SKM-1 (cell line): ENCODE measurements at regions not wholly inside any gene's neighbourhood (a gene's known extent, or its start where the extent isn't known, plus 50 kb on each side); places are given as distances from the start of the nearest gene placed in this dataset.

Experiments
- DNase-seq: peaks from one replicate; lab custom pipeline; 2025; ENCODE audit not compliant: unreplicated experiment; lab: John Stamatoyannopoulos, UW

GRCh38 chr2:145043399-145043834 is 523.5 kb upstream of the ZEB2 start:
- DNase-seq, result no peak

DNA sequence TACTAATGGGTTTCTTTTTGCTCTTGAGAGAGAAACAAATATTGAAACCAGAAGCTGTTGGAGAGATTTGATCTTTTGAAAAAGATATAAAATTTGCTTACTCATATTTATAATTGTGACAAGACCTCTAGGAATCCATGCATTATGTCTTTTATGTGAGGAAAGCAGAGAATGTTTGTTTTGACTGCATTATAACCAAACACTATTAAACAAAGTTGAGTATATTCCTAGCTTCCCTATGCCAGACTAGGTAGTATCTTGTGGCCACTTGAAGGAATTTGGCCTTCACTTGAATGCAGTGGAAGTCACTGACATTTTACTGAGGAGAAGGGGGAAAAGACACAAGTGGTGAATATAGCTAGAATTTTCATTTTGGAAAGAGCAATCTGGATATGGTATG is 521.8 kb upstream of the ZEB2 start:
- no peak for DNase-seq

DNA sequence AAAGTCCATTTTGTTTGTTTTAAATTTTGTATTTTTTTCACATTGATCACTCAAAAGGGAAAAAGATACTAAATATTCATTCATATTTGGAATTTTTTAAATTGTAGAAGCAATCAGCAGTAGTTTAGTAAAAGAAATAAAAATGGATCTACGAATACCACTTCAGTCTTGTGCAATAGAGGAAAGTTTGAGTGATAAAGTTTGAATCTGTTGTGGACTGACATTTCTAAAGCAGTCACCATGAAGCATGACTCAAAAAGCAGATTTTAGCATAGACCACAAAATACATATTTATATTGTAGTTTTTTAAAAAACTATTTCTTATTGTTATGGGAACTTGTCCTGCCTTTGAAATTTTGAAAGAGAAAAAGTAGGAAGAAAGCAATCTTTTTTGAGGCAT is 520.5 kb upstream of the ZEB2 start:
- no peak for DNase-seq

GRCh38 chr2:145038041-145038525 is 518.2 kb upstream of the ZEB2 start:
- DNase-seq, result no peak

- DNase-seq, result no peak
Observed at GRCh38 chr2:145036421-145037011, 516.6 kb upstream of the ZEB2 start.

DNA sequence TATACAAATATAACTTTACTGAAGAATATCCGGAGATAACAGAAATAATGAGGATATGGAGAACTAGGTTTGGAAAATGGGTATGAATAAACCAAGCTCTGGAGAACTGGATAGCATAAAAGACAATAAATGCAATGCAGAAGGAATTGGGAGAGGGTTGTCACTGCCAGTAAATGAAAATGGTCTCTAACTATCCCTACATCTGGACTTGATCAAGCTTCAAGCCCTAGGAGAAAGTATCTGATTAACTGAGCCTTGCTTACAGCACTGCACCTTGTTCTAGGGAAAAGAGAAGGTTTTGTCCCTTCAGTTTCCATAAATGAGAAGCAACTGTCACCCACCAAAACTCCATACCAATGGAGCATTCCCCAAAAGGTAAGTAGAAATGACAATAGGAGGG is 514.6 kb upstream of the ZEB2 start:
- no peak for DNase-seq

- no peak for DNase-seq
Observed at GRCh38 chr2:145033438-145033837, 513.5 kb upstream of the ZEB2 start.

- DNase-seq, result no peak
Observed at GRCh38 chr2:145032791-145033190, 512.9 kb upstream of the ZEB2 start.

GRCh38 chr2:145029873-145030272 is 510.0 kb upstream of the ZEB2 start:
- DNase-seq, result no peak

DNA sequence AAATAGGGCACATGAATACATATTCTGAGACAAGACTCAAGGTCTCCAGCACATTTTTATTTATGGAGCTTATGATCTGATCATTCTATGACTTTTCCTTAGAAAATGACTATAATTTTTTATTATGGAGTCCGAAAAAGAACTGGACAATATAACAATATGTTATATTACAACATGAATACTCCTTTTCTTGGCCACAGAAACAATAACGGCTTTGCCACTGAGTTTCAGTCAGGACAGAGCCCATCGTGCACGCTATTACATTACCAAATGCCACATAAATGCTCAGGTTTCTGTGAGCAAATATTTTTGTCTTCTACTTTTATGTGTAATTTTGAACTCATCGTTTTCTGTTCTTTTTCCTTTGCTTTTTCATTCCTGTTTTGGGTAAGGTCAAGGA is 509.2 kb upstream of the ZEB2 start:
- DNase-seq, result no peak

GRCh38 chr2:145028101-145028920 is 508.4 kb upstream of the ZEB2 start:
- no peak for DNase-seq

- no peak for DNase-seq
Observed at GRCh38 chr2:145026456-145027455, 506.8 kb upstream of the ZEB2 start.

- no peak for DNase-seq
Observed at GRCh38 chr2:145025382-145025781, 505.5 kb upstream of the ZEB2 start.

DNA sequence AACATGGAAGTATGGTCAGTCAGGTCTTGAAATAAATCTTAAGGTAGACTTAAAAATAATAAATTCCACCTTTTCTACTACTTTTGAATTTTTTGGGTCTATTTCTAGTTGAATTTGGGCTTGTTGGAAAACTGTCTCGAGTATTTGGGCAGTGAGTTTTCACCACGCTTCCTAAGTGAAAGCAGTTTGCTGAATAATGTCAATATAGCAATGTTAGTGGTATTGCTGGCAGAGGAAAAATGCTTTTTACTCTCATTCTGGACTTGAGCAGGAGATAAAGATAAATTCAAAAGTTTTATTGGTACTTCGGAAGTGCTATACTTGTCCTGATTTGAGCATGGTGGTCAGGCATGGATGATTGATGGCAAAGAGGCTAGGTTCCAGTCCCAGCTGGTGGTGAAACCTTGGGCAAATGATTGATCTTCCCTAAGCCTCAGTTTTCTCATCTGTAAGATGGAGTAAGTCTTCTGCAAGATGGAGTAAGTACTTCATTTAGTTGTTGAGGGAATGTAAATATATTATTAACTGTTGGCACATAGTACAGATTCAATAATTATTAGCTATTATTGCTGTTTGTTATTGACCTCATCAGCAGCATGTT is 503.5 kb upstream of the ZEB2 start:
- DNase-seq, result no peak

DNA sequence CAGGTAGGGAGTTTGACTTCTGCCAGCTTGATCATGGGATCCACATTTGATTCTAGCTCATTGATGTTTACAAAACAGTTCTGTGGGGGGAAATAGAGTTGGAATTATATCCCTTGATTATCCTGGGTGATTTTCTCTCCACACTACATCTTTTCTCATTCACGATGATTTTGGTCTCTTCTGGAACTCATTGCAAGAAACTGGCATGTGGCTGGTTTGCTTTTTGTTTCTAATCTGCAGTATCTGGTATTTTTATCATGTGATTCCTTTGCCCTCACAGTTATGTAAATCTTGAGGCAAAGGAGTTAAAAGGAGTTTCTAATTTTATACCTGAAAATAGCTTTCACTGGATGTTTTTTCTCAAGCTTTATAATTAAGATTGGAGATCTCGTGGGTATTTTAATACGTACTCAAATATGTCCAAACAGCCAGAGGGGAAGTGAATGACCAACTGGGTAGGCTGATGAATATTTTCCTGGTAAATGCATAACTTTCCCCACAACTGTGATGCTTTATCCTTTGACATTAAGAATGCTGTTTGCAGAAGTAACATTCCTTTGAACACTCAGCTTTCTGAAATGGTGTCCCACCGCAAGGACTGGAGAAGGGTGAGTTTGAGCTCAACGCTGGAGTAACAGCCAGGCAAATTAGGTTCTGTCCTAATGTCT is 502.9 kb upstream of the ZEB2 start:
- DNase-seq, result no peak

DNA sequence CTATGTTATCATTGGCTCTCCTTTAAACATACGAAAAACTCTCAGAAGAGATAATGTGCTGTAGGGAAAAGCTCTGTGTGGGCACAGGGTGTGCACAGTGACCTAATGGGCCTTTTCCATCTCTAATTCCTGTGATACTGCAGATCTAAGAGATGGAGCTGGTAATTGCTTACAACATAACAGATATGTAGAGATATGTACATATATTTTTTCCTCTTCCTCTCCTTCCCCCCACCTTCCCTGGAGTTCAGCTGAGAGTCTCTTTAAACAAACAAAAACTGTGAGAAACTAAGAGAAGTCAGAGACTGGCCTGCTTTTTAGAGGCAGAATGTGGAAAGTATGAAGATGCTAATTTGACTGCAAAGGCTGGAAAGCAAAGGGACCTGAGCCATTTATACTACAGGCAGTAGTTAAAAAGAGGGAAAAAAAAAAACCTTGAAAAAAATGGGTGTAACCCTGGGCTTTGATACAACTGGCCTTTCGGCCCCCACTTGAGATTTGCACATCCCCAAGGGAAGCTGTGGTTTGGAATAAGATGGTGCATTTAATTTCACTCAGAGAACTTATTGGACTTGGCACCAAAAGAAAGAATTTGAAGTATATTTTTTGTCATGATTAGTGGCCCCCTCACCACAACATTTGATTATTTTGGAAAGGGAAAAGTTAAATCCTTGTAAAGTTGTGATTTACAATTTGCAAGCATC is 502.2 kb upstream of the ZEB2 start:
- no peak for DNase-seq

- no peak for DNase-seq
Observed at GRCh38 chr2:145020694-145021093, 500.8 kb upstream of the ZEB2 start.

DNA sequence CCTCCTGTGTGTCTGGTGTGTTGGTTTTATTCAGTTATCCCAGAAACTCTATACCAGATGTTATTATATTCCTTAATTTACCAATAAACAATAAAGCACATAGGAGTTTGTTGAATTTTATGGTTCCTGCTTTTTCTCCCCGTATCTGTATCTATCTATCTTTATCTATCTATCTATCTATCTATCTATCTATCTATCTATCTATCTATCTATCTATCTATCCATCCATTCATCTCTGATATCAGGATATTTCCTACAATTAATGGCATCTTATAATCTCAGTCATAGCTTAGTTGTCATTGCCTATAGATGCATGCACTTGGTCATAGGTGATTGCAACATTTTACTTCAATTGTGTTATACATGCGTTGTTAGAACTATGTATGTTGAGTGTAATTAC is 500.2 kb upstream of the ZEB2 start:
- no peak for DNase-seq

- no peak for DNase-seq
Observed at GRCh38 chr2:145018502-145018901, 498.6 kb upstream of the ZEB2 start.

DNA sequence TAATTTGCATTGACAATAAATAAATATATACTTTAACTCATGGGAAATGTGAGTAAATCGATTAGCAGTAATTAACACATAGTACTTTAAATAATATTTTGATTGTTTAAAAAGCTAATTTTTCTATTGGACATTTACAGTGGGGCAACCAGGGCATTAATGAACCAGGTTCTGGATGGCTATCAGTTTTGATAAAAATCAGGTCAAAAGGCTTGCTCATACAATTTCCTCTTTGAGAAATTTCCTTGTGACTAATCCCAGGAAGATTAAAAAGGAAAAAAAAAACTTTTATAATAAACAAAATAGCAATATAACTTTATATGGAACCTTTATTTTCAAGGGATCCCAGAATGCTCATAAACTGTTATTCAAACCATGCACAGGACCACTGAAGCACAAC is 497.2 kb upstream of the ZEB2 start:
- no peak for DNase-seq
